PC-9 (cell line): ENCODE measurements at regions not wholly inside any gene's neighbourhood (a gene's known extent, or its start where the extent isn't known, plus 50 kb on each side); places are given as distances from the start of the nearest gene placed in this dataset.
"Not testable (repeated sequence)": the region's sequence is repeated elsewhere in the genome, so short reads cannot be mapped to it uniquely, and the experiment has no call there.

Experiments used
- BruUV-seq: library from RNA; stranded (reverse); fragments of 400-500 nt; replicated peaks from 2 replicates; lab custom pipeline; 2021; lab: Mats Ljungman, UMichigan
- CTCF ChIA-PET: fragments of 300-600 bp; sonication (Branson Sonifier 250); formaldehyde crosslinking; loops from one replicate; lab custom pipeline; 2022; ENCODE audit warnings: antibody characterized with exemption; lab: Charles Lee
- POLR2A ChIA-PET: fragments of 300-600 bp; sonication (Branson Sonifier 250); formaldehyde crosslinking; loops from one replicate; lab custom pipeline; 2022; ENCODE audit warnings: antibody characterized with exemption; ENCODE audit not compliant: unreplicated experiment; lab: Charles Lee
- DNase-seq, 2 experiments: peaks; one replicate each; pipeline versions ENCODE4 v3.0.0 to v3.0.0-alpha.2; 2015 to 2022; ENCODE audit warnings: mixed read lengths in 1 of 2
- H2AFZ ChIP-seq: fragments of 200-600 bp; sonication (generic); 2 replicates; pipeline ENCODE4 v1.8.1; 2017; ENCODE audit warnings: antibody characterized with exemption
- H3F3A ChIP-seq: fragments of 200-600 bp; sonication (generic); 2 replicates; pipeline ENCODE4 v1.8.1; 2017; ENCODE audit warnings: antibody characterized with exemption, mild to moderate bottlenecking, low read depth; ENCODE audit not compliant: insufficient read depth
- H3K27ac ChIP-seq: fragments of 200-600 bp; sonication (generic); 2 replicates; pipeline ENCODE4 v1.6.1; 2016; ENCODE audit warnings: mixed run types
- H3K27me3 ChIP-seq: fragments of 200-600 bp; sonication (generic); 2 replicates; pipeline ENCODE4 v1.6.1; 2016; ENCODE audit warnings: low read depth, mixed run types; ENCODE audit not compliant: insufficient read depth
- H3K36me3 ChIP-seq: fragments of 200-600 bp; sonication (generic); 2 replicates; pipeline ENCODE4 v1.6.1; 2016; ENCODE audit warnings: low read depth, mixed run types
- H3K4me1 ChIP-seq: fragments of 200-600 bp; sonication (generic); replicated peaks from 2 replicates; pipeline ENCODE4 v1.6.1; 2016; ENCODE audit warnings: mixed run types; ENCODE audit not compliant: insufficient read depth
- H3K4me2 ChIP-seq: fragments of 200-600 bp; sonication (generic); 2 replicates; pipeline ENCODE4 v1.6.1; 2017; ENCODE audit warnings: mixed run types
- H3K4me3 ChIP-seq: fragments of 200-600 bp; sonication (generic); 2 replicates; pipeline ENCODE4 v1.6.1; 2016; ENCODE audit warnings: mixed run types
- H3K79me2 ChIP-seq: fragments of 200-600 bp; sonication (generic); 2 replicates; pipeline ENCODE4 v1.6.1; 2017; ENCODE audit warnings: low read depth, mixed run types
- H3K9me2 ChIP-seq: fragments of 200-600 bp; sonication (generic); 2 replicates; pipeline ENCODE4 v1.8.1; 2017; ENCODE audit warnings: mild to moderate bottlenecking; ENCODE audit not compliant: insufficient read depth
- H3K9me3 ChIP-seq: fragments of 200-600 bp; sonication (generic); 2 replicates; pipeline ENCODE4 v1.8.1; 2016; ENCODE audit warnings: low read depth; ENCODE audit not compliant: insufficient read depth
- H4K20me1 ChIP-seq: fragments of 200-600 bp; sonication (generic); 2 replicates; pipeline ENCODE4 v1.8.1; 2017; ENCODE audit not compliant: insufficient read depth
- CTCF ChIP-seq: fragments of 200-600 bp; sonication (generic); conservative IDR thresholded peaks from 2 replicates; pipeline ENCODE4 v1.6.1; 2017; ENCODE audit warnings: mixed run types, antibody characterized with exemption, mild to moderate bottlenecking, moderate library complexity
- EZH2 ChIP-seq: fragments of 200-600 bp; sonication (generic); IDR thresholded peaks from 2 replicates; pipeline ENCODE4 v1.8.0; 2017; ENCODE audit warnings: antibody characterized with exemption, low read depth
- intact Hi-C: fragments of 100-400 bp; cut with micrococcal nuclease; formaldehyde crosslinking; loops from one replicate; pipeline ENCODE4 v1.10.0; 2022; ENCODE audit not compliant: unreplicated experiment

DNA sequence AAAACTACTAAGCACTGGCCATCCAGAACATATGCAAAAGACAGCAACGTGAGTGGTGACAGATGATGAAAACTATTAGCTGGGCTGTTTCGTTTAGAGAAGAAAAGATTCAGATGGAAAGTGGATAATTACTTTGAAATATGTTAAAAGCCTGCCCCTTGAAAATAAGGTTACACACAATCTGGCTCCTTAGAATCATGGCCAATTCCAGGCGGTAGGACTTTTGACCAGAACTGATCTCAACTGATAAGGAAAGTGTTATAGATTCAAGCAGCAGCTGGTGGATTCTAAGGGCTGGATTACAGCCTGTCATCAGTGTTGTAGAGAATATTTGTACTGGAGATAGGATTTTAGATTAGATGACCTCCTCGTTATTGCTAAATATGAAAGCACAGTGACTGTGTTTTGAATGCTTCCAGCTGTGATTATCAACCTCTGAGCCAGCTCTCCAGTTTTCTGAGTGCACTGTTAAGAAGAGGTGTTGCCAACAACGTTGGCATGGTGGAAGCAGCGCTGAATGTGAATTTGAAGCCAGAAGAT is 75.1 kb downstream of the KBTBD2 start:
- H3K9me2 ChIP-seq, BruUV-seq, H3F3A ChIP-seq, H3K79me2 ChIP-seq, H3K4me1 ChIP-seq, POLR2A ChIA-PET, H3K4me3 ChIP-seq, H3K27ac ChIP-seq, H3K27me3 ChIP-seq, DNase-seq, H2AFZ ChIP-seq, intact Hi-C loops, H4K20me1 ChIP-seq, H3K4me2 ChIP-seq, CTCF ChIA-PET, H3K9me3 ChIP-seq, H3K36me3 ChIP-seq: not testable (repeated sequence)

DNA sequence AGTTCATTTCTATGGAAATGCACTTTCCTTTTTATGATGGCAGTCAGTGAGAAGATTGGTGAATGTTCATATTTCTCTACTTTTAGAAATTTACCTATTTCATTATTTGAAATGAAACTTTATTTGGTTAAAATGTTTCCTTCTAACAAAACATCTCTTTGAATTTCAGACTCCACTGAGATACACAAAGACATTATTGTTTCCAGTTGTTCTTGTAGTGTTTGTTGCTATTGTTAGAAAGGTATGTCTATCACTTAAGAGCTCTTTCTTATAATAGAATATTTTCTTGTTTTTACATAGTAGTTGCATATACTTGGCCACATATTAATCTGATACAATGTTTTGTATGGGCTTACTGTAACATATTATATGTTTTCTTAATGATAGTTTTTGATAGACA is 76.8 kb downstream of the KBTBD2 start:
- POLR2A ChIA-PET = interaction anchor here (0.6 kb wide), 1 partner anchor 410 kb away, joined by 6 read pairs; no protein-coding TSS in a partner anchor
- CTCF ChIA-PET, H4K20me1 ChIP-seq: not testable (repeated sequence)

GRCh38 chr7:32809871-32810270 is 81.7 kb downstream of the KBTBD2 start:
- Histone ChIP-seq H3K4me3 (no peak overlapping the region), H3K9me2 (no peaks in the 10 kb centered on the region), H3K36me3 (no peaks in the 10 kb centered on the region), H3K27me3 (no peaks in the 10 kb centered on the region), H4K20me1 (no peaks in the 10 kb centered on the region; the same call in 1 of the 2 replicates), H3K79me2 (no peaks in the 10 kb centered on the region), H3F3A (no peaks in the 10 kb centered on the region), H3K4me2 (no peak overlapping the region), H2AFZ (no peak overlapping the region), H3K4me1 (no peaks in the 10 kb centered on the region), H3K9me3 (no peaks in the 10 kb centered on the region), H3K27ac (no peak overlapping the region)
- no TSS peak for BruUV-seq
- ChIA-PET POLR2A (no interaction called here), CTCF (no interaction called here)
- intact Hi-C loops = no loop called here
- no peak for DNase-seq
- TF ChIP-seq CTCF = no peak
- TF ChIP-seq EZH2 = no peak

More for the DNA sequence above, 76.8 kb downstream of the KBTBD2 start:
- H2AFZ ChIP-seq, H3K27me3 ChIP-seq, H3K4me2 ChIP-seq, H3K79me2 ChIP-seq, H3F3A ChIP-seq, H3K4me1 ChIP-seq, H3K4me3 ChIP-seq, H3K36me3 ChIP-seq, DNase-seq, BruUV-seq, H3K9me3 ChIP-seq, H3K9me2 ChIP-seq, H3K27ac ChIP-seq, intact Hi-C loops: not testable (repeated sequence)

DNA sequence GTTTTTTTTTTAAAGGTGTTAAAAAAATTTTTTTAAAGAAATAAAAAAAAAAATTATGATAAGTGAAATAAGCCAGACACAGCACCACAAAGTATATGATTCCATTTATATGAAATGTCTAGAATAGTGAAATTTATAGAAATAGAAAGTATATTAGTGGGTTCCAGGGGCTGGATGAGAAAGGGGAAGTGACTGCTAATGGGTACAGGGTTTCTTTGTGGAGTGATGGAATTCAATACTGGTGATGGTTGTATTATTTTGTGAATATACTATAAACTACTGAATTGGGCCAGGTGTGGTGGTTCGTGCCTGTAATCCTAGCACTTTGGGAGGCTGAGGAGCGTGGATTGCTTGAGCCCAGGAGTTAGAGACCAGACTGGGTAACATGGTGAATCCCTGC is 82.2 kb downstream of the KBTBD2 start:
- ChIA-PET POLR2A (interaction anchor here (0.7 kb wide), 1 partner anchor 101 kb away, joined by 5 read pairs; no protein-coding TSS in a partner anchor), CTCF (interaction anchor here (0.7 kb wide), 1 partner anchor 964 kb away, joined by 9 read pairs; no protein-coding TSS in a partner anchor)
- Histone ChIP-seq H4K20me1 (no peaks in the 10 kb centered on the region; the same call in 1 of the 2 replicates), H3K4me1 (no peaks in the 10 kb centered on the region), H3K27me3 (no peaks in the 10 kb centered on the region), H3K9me3 (no peaks in the 10 kb centered on the region), H3F3A (no peaks in the 10 kb centered on the region), H3K27ac (no peak overlapping the region), H3K79me2 (no peaks in the 10 kb centered on the region), H3K4me3 (no peak overlapping the region), H3K9me2 (no peaks in the 10 kb centered on the region), H3K4me2 (no peak overlapping the region), H3K36me3 (no peaks in the 10 kb centered on the region), H2AFZ (no peak overlapping the region)
- no peak for TF ChIP-seq CTCF
- no TSS peak for BruUV-seq
- intact Hi-C loops = no loop called here
- DNase-seq = no peak
